Esophagus muscularis mucosa (tissue), 4 donors: ENCODE measurements at regions not wholly inside any gene's neighbourhood (a gene's known extent, or its start where the extent isn't known, plus 50 kb on each side); places are given as distances from the start of the nearest gene placed in this dataset.

Experiments
- CTCF ChIP-seq, 3 experiments: fragments of 200-600 bp in 2 of 3; fragments of 450-650 bp in 1 of 3; sonication (generic) in 2 of 3; IDR thresholded peaks; one replicate each; pipeline ENCODE4 v1.5.1; 2017 to 2019; ENCODE audit warnings: antibody characterized with exemption in 3 of 3, mild to moderate bottlenecking in 2 of 3, moderate library complexity in 1 of 3
- EP300 ChIP-seq: sonication (generic); formaldehyde crosslinking; IDR thresholded peaks from one replicate; pipeline ENCODE4 v1.6.1; 2017; ENCODE audit warnings: antibody characterized with exemption
- POLR2A ChIP-seq: fragments of 450-650 bp; IDR thresholded peaks from one replicate; pipeline ENCODE4 v1.6.1; 2017; ENCODE audit warnings: antibody characterized with exemption, moderate library complexity, mild to moderate bottlenecking, low read depth
- POLR2AphosphoS5 ChIP-seq, 2 donors: sonication (generic); formaldehyde crosslinking; IDR thresholded peaks; one replicate each; pipeline ENCODE4 v1.6.1; 2017; ENCODE audit warnings: antibody characterized with exemption in 2 of 2

GRCh38 chr4:62474802-62475201, 1274.7 kb downstream of the ADGRL3 start:
- TF ChIP-seq POLR2AphosphoS5 (IDR thresholded peaks at IDR 0.05) (no peak), CTCF (IDR thresholded peaks at IDR 0.05) (no peak), POLR2A (no peak), EP300 (no peak)
